Stomach (tissue), 8 donors: ENCODE measurements at regions not wholly inside any gene's neighbourhood (a gene's known extent, or its start where the extent isn't known, plus 50 kb on each side); places are given as distances from the start of the nearest gene placed in this dataset.
A peak's percentile ranks its signal among the peaks of the same experiment; 100 is the strongest.

Source experiments
- DNase-seq, 2 donors: peaks; one replicate each; pipeline versions ENCODE4 v3.0.0 to v3.0.0-alpha.2; 2013 to 2019
- H3K27ac ChIP-seq, 5 donors: fragments of 200-600 bp in 4 of 5; sonication (generic) in 4 of 5; one replicate each; pipeline ENCODE4 v1.5.1; 2013 to 2019; ENCODE audit warnings: mild to moderate bottlenecking in 1 of 5, moderate library complexity in 1 of 5
- H3K27me3 ChIP-seq, 3 donors: fragments of 200-600 bp; sonication (generic); one replicate each; pipeline ENCODE4 v1.5.1; 2017 to 2019; ENCODE audit warnings: mixed run types in 1 of 3
- H3K36me3 ChIP-seq, 4 donors: fragments of 200-600 bp; sonication (generic); 1 replicate in 3 of 4; 2 replicates in 1 of 4; pipeline ENCODE4 v1.5.1; 2016 to 2019
- H3K4me1 ChIP-seq, 4 donors: fragments of 200-600 bp; sonication (generic); one replicate each; pipeline ENCODE4 v1.5.1; 2016 to 2019
- H3K4me3 ChIP-seq, 4 donors: fragments of 200-600 bp; sonication (generic) in 3 of 4; one replicate each; pipeline ENCODE4 v1.5.1; 2016 to 2019; ENCODE audit warnings: mild to moderate bottlenecking in 1 of 4
- H3K9me3 ChIP-seq, 4 donors: fragments of 200-600 bp; sonication (generic); one replicate each; pipeline ENCODE4 v1.5.1; 2016 to 2019
- CTCF ChIP-seq, 7 experiments: fragments of 450-650 bp in 4 of 7; fragments of 200-600 bp in 3 of 7; sonication (generic) in 3 of 7; IDR thresholded peaks; one replicate each; pipeline ENCODE4 v1.5.1; 2016 to 2019; ENCODE audit warnings: antibody characterized with exemption in 7 of 7, control low read depth in 2 of 7, mild to moderate bottlenecking in 1 of 7
- EP300 ChIP-seq: sonication (generic); formaldehyde crosslinking; IDR thresholded peaks from one replicate; pipeline ENCODE4 v1.6.1; 2017; ENCODE audit warnings: antibody characterized with exemption
- POLR2A ChIP-seq, 4 donors: fragments of 450-650 bp; IDR thresholded peaks; one replicate each; pipeline ENCODE4 v1.6.1; 2016; ENCODE audit warnings: antibody characterized with exemption in 4 of 4, control low read depth in 2 of 4, mild to moderate bottlenecking in 1 of 4, moderate library complexity in 1 of 4
- POLR2AphosphoS5 ChIP-seq, 3 donors: sonication (generic); formaldehyde crosslinking; IDR thresholded peaks; one replicate each; pipeline ENCODE4 v1.6.1; 2016; ENCODE audit warnings: antibody characterized with exemption in 3 of 3
- WGBS, 5 donors: extraction: QIAGEN DNeasy Blood & Tissue Kit in 3 of 5; methylation state at CpG; one replicate each; pipeline versions ENCODE4 v1.1.5 to v1.1.7; 2013 to 2018; 5-methylcytosine and 5-hydroxymethylcytosine counted together
- intact Hi-C: fragments of 100-400 bp; cut with DNase I; formaldehyde crosslinking; loops from one replicate; pipeline ENCODE4 v1.15.1; 2023; ENCODE audit warnings: low total_unique reads
- donor health status: healthy with polysubstance abuse.
- donor health status: Bipolar disorder and iron deficiency.
- donor health status: healthy.

GRCh38 chr5:93236807-93237421, 344.1 kb downstream of the NR2F1-AS1 start:
- no peak overlapping the region for H3K27ac ChIP-seq
- WGBS, 5 donors = 87 to 95% (median 93%) methylated on average over 4 of the region's 4 CpGs

GRCh38 chr5:93235761-93236160, 345.3 kb downstream of the NR2F1-AS1 start:
- Histone ChIP-seq H3K27ac (no peak overlapping the region), H3K4me1 (no peaks in the 10 kb centered on the region), H3K36me3 (no peaks in the 10 kb centered on the region), H3K9me3 (peaks cover 0 to 3% (median 0%) of the 10 kb centered on the region in 4 donors), H3K27me3 (no peaks in the 10 kb centered on the region), H3K4me3 (no peak overlapping the region)
- 47 to 64% (median 56%) methylated on average over 1 of the region's 1 CpG for WGBS, 5 donors
- intact Hi-C loops = no loop called here
- no peak for DNase-seq
- TF ChIP-seq POLR2AphosphoS5 (IDR thresholded peaks at IDR 0.05) = no peak

More at GRCh38 chr5:93236807-93237421, 344.1 kb downstream of the NR2F1-AS1 start:
- TF ChIP-seq POLR2A (IDR thresholded peaks at IDR 0.05) (no peak), POLR2AphosphoS5 (IDR thresholded peaks at IDR 0.05) (no peak), CTCF (IDR thresholded peaks at IDR 0.05) (no peak), EP300 (no peak)
- Histone ChIP-seq H3K4me1 (no peaks in the 10 kb centered on the region), H3K27me3 (no peaks in the 10 kb centered on the region), H3K4me3 (no peak overlapping the region), H3K36me3 (no peaks in the 10 kb centered on the region), H3K9me3 (peaks cover 0 to 3% (median 0%) of the 10 kb centered on the region in 4 donors)
- DNase-seq = no peak
- intact Hi-C loops = no loop called here

- Histone ChIP-seq H3K4me3 (no peak overlapping the region), H3K27ac (no peak overlapping the region), H3K27me3 (no peaks in the 10 kb centered on the region), H3K4me1 (no peaks in the 10 kb centered on the region), H3K9me3 (no peaks in the 10 kb centered on the region), H3K36me3 (no peaks in the 10 kb centered on the region)
- no peak for TF ChIP-seq CTCF (IDR thresholded peaks at IDR 0.05)
- DNase-seq = no peak
- 52 to 85% (median 68%) methylated on average over 1 of the region's 1 CpG for WGBS, 5 donors
- intact Hi-C loops = no loop called here
These were observed 354.8 kb downstream of the NR2F1-AS1 start for GRCh38 chr5:93226202-93226735.

- 29 to 54% (median 49%) methylated on average over 1 of the region's 1 CpG for WGBS, 5 donors
- H3K4me3 ChIP-seq = no peak overlapping the region
- no peaks in the 10 kb centered on the region for H3K9me3 ChIP-seq
- no peaks in the 10 kb centered on the region for H3K27me3 ChIP-seq
- TF ChIP-seq EP300 = no peak
- TF ChIP-seq POLR2A (IDR thresholded peaks at IDR 0.05) = no peak
- no peak for TF ChIP-seq CTCF (IDR thresholded peaks at IDR 0.05)
- no peak for TF ChIP-seq POLR2AphosphoS5 (IDR thresholded peaks at IDR 0.05)
- H3K4me1 ChIP-seq = no peaks in the 10 kb centered on the region
- DNase-seq = no peak
- H3K27ac ChIP-seq = peak overlapping the region in 1 of 5 donors; percentile 20
- intact Hi-C loops = no loop called here
- H3K36me3 ChIP-seq = no peaks in the 10 kb centered on the region
These were observed 355.3 kb downstream of the NR2F1-AS1 start for GRCh38 chr5:93225748-93226147.

- no peak overlapping the region for H3K27ac ChIP-seq
- 69 to 92% (median 87%) methylated on average over 4 of the region's 4 CpGs for WGBS, 5 donors
- no peaks in the 10 kb centered on the region for H3K27me3 ChIP-seq
- TF ChIP-seq EP300 (no peak), POLR2A (IDR thresholded peaks at IDR 0.05) (no peak), POLR2AphosphoS5 (IDR thresholded peaks at IDR 0.05) (no peak), CTCF (IDR thresholded peaks at IDR 0.05) (no peak)
- no peaks in the 10 kb centered on the region for H3K4me1 ChIP-seq
- H3K4me3 ChIP-seq = no peak overlapping the region
- DNase-seq = no peak
- intact Hi-C loops = no loop called here
- no peaks in the 10 kb centered on the region for H3K36me3 ChIP-seq
- H3K9me3 ChIP-seq = no peaks in the 10 kb centered on the region
These were observed 356.4 kb downstream of the NR2F1-AS1 start for GRCh38 chr5:93224624-93225023.
